T-cell (primary cell): ENCODE measurements at regions not wholly inside any gene's neighbourhood (a gene's known extent, or its start where the extent isn't known, plus 50 kb on each side); places are given as distances from the start of the nearest gene placed in this dataset.

Experiments used
- ATAC-seq, 4 experiments: fragments of 200-7000 bp in 3 of 4; fragments of 150-1000 bp in 1 of 4; cut with Tn5 transposase; replicated peaks in 1 of 4; 1 replicate in 3 of 4; 2 replicates in 1 of 4; pipeline ENCODE4 v1.10.0; 2021; ENCODE audit warnings: moderate library complexity in 3 of 4, mild to moderate bottlenecking in 2 of 4, moderate number of reproducible peaks in 1 of 4
- CTCF ChIA-PET, 2 donors: fragments of 300-600 bp; sonication (Branson Sonifier 250); formaldehyde crosslinking; loops; one replicate each; lab custom pipeline; 2022; ENCODE audit warnings: antibody characterized with exemption in 2 of 2; lab: Charles Lee
- POLR2A ChIA-PET, 2 donors: fragments of 300-600 bp; sonication (Branson Sonifier 250); formaldehyde crosslinking; loops; one replicate each; lab custom pipeline; 2022; ENCODE audit warnings: antibody characterized with exemption in 2 of 2; lab: Charles Lee
- DNase-seq, 35 experiments: peaks; one replicate each; pipeline versions ENCODE4 v3.0.0 to v3.0.0-alpha.2; 2013 to 2023
- H3K27ac ChIP-seq: one replicate; pipeline ENCODE4 v1.5.1; 2013; ENCODE audit warnings: low read length
- H3K27me3 ChIP-seq, 2 experiments: replicated peaks in 1 of 2; 1 replicate in 1 of 2; 2 replicates in 1 of 2; pipeline versions ENCODE4 v1.6.1 to v1.7.0; 2013; ENCODE audit warnings: low read length in 1 of 2, mixed read lengths in 1 of 2; ENCODE audit not compliant: control insufficient read depth in 2 of 2, insufficient read depth in 2 of 2; ENCODE audit errors: extremely low read depth in 1 of 2
- H3K36me3 ChIP-seq, 2 donors: 1 replicate in 1 of 2; 2 replicates in 1 of 2; pipeline versions ENCODE4 v1.6.1 to v1.7.0; 2013; ENCODE audit warnings: low read length in 1 of 2; ENCODE audit not compliant: control insufficient read depth in 2 of 2, insufficient read depth in 1 of 2; ENCODE audit errors: extremely low read depth in 1 of 2
- H3K4me1 ChIP-seq, 2 experiments: 1 replicate in 1 of 2; 2 replicates in 1 of 2; pipeline versions ENCODE4 v1.6.1 to v1.7.0; 2013; ENCODE audit warnings: low read length in 2 of 2, mixed read lengths in 1 of 2; ENCODE audit not compliant: insufficient read depth in 2 of 2, control insufficient read depth in 1 of 2; ENCODE audit errors: extremely low read depth in 1 of 2
- H3K4me3 ChIP-seq, 2 donors: 1 replicate in 1 of 2; 2 replicates in 1 of 2; pipeline versions ENCODE4 v1.5.1 to v1.7.0; 2013; ENCODE audit warnings: mild to moderate bottlenecking in 2 of 2, low read length in 1 of 2, moderate library complexity in 1 of 2; ENCODE audit not compliant: control insufficient read depth in 1 of 2; ENCODE audit errors: extremely low read depth in 1 of 2
- H3K9me3 ChIP-seq: 2 replicates; pipeline ENCODE4 v1.7.0; 2013
- H3K27ac Mint-ChIP-seq, 2 donors: one replicate each; pipeline ENCODE4 v1.8.0; 2020 to 2021; ENCODE audit warnings: mild to moderate bottlenecking in 2 of 2, mixed read lengths in 2 of 2
- H3K27me3 Mint-ChIP-seq, 2 donors: one replicate each; pipeline ENCODE4 v1.8.0; 2021 to 2022; ENCODE audit warnings: mixed read lengths in 2 of 2
- H3K36me3 Mint-ChIP-seq: one replicate; pipeline ENCODE4 v1.8.0; 2021; ENCODE audit warnings: mixed read lengths
- H3K4me1 Mint-ChIP-seq, 3 donors: one replicate each; pipeline ENCODE4 v1.8.0; 2020 to 2022; ENCODE audit warnings: mixed read lengths in 3 of 3, mild to moderate bottlenecking in 1 of 3
- H3K4me3 Mint-ChIP-seq, 3 donors: one replicate each; pipeline ENCODE4 v1.8.0; 2020 to 2022; ENCODE audit warnings: mild to moderate bottlenecking in 3 of 3, mixed read lengths in 3 of 3, moderate library complexity in 3 of 3
- H3K9me3 Mint-ChIP-seq, 3 donors: one replicate each; pipeline ENCODE4 v1.8.0; 2020 to 2022; ENCODE audit warnings: mixed read lengths in 3 of 3
- WGBS: methylation state at CpG from one replicate; pipeline ENCODE4 v1.1.5; 2013; ENCODE audit warnings: missing lambda C conversion rate; ENCODE audit not compliant: insufficient coverage; 5-methylcytosine and 5-hydroxymethylcytosine counted together

DNA sequence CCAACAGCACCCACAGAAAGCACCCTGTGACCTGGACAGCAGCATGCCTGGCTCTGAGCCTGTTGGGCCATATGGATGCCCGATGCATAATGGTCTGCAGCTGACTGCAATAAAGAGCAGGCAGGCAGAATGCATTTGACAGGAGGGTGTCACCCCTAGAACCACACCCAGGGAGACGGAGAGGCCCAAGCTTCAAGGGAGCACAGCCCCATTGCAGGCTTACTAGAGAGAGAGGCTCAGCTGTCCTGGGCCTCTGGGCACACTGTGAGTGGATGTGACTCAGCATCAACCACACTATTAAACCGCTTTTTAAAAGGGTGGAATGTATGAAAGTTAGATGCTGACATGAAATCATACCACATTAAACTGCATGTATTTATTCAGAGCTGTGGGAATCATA is 365.3 kb downstream of the CTTN start:
- POLR2A ChIA-PET: no interaction called here
- no peaks in the 10 kb centered on the region for H3K36me3 ChIP-seq
- Mint-ChIP-seq H3K4me1 (no peaks in the 10 kb centered on the region), H3K9me3 (peaks cover 0 to 3% (median 3%) of the 10 kb centered on the region in 3 donors), H3K4me3 (no peak overlapping the region), H3K27me3 (peaks cover 12 to 21% of the 10 kb centered on the region in 2 donors), H3K27ac (no peak overlapping the region), H3K36me3 (no peaks in the 10 kb centered on the region)
- H3K9me3 ChIP-seq: no peaks in the 10 kb centered on the region
- WGBS: 100% methylated on average over 1 of the region's 3 CpGs
- H3K27ac ChIP-seq: no peak overlapping the region
- ATAC-seq: no peak
- no peak overlapping the region for H3K4me3 ChIP-seq
- CTCF ChIA-PET: no interaction called here
- DNase-seq: no peak
- peaks cover 0 to 25% of the 10 kb centered on the region in 2 experiments for H3K27me3 ChIP-seq
- H3K4me1 ChIP-seq: no peaks in the 10 kb centered on the region

- H3K27ac Mint-ChIP-seq: no peak overlapping the region
- ChIA-PET CTCF (no interaction called here), POLR2A (no interaction called here)
- no peak for ATAC-seq
- WGBS: 71% methylated on average over 3 of the region's 3 CpGs
- no peaks in the 10 kb centered on the region for H3K9me3 ChIP-seq
- H3K4me3 ChIP-seq: no peak overlapping the region
- peaks cover 0 to 28% of the 10 kb centered on the region in 2 experiments for H3K27me3 ChIP-seq
- H3K27me3 Mint-ChIP-seq: peaks cover 11 to 20% of the 10 kb centered on the region in 2 donors
- H3K4me3 Mint-ChIP-seq: no peak overlapping the region
- no peaks in the 10 kb centered on the region for H3K36me3 ChIP-seq
- DNase-seq: no peak
- H3K36me3 Mint-ChIP-seq: no peaks in the 10 kb centered on the region
- no peaks in the 10 kb centered on the region for H3K4me1 Mint-ChIP-seq
- no peaks in the 10 kb centered on the region for H3K4me1 ChIP-seq
- peaks cover 0 to 3% (median 3%) of the 10 kb centered on the region in 3 donors for H3K9me3 Mint-ChIP-seq
- H3K27ac ChIP-seq: no peak overlapping the region
These were observed 366.1 kb downstream of the CTTN start for GRCh38 chr11:70764356-70764905.

- 89% methylated on average over 6 of the region's 8 CpGs for WGBS
- DNase-seq (no peak), ATAC-seq (no peak)
- CTCF ChIA-PET: no interaction called here
- Mint-ChIP-seq H3K4me1 (no peaks in the 10 kb centered on the region), H3K4me3 (no peak overlapping the region), H3K9me3 (no peaks in the 10 kb centered on the region), H3K27me3 (peaks cover 6 to 20% of the 10 kb centered on the region in 2 donors), H3K36me3 (no peaks in the 10 kb centered on the region), H3K27ac (no peak overlapping the region)
- Histone ChIP-seq H3K4me3 (no peak overlapping the region), H3K27me3 (peaks cover 0 to 18% of the 10 kb centered on the region in 2 experiments), H3K4me1 (no peaks in the 10 kb centered on the region), H3K36me3 (no peaks in the 10 kb centered on the region), H3K27ac (no peak overlapping the region), H3K9me3 (no peaks in the 10 kb centered on the region)
- POLR2A ChIA-PET: interaction anchor here in 1 of 2 donors (0.7 kb wide), 1 partner anchor 626 kb away, joined by 3 read pairs; no protein-coding TSS in a partner anchor
These were observed 368.6 kb downstream of the CTTN start for GRCh38 chr11:70766901-70767300.

DNA sequence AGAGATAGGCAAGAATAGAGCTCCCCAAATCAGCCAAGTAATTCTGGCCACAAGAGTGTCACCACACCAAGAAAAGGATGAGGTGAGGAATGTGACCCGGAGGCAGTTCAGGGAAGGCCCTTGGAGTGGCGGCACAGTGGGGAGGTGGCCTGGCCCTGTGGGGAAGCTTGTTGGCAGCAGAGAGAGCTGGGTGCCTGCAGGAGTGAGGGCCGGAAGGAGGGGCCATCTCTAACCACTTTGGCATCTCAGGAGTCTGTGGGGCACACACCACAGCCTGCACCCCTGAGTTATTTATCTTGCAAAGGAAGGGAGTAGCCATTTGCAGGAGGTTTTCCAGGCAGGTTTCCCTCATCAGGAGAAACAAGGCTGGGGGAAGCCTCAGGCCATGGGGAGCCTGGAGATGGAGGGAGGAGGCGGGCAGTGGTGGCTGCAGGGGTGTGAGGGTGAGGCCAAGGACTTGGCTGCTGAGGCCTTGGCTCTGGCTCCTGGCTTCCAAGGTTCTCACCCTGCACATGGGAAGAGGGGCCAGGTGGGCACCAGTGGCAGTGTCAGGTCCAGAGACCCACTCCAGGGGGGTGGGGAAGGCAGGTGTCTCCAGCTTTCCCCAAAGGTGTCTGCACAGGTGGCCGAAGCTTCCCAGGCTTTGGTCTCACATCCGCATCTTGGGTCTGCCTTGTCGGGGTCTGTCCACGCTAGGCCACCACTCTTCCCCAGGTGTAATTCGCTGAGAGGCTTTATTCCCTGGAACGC is 370.2 kb downstream of the CTTN start:
- Histone ChIP-seq H3K27ac (no peak overlapping the region), H3K27me3 (peaks cover 0 to 9% of the 10 kb centered on the region in 2 experiments), H3K4me3 (no peak overlapping the region), H3K9me3 (no peaks in the 10 kb centered on the region), H3K4me1 (no peaks in the 10 kb centered on the region), H3K36me3 (no peaks in the 10 kb centered on the region)
- H3K27me3 Mint-ChIP-seq: peaks cover 5 to 20% of the 10 kb centered on the region in 2 donors
- H3K4me1 Mint-ChIP-seq: no peaks in the 10 kb centered on the region
- no peaks in the 10 kb centered on the region for H3K36me3 Mint-ChIP-seq
- WGBS: 92% methylated on average over 5 of the region's 10 CpGs
- DNase-seq: no peak
- CTCF ChIA-PET: no interaction called here
- POLR2A ChIA-PET: no interaction called here
- ATAC-seq: no peak
- H3K4me3 Mint-ChIP-seq: no peak overlapping the region
- peaks cover 0 to 5% (median 0%) of the 10 kb centered on the region in 3 donors for H3K9me3 Mint-ChIP-seq
- H3K27ac Mint-ChIP-seq: no peak overlapping the region

DNA sequence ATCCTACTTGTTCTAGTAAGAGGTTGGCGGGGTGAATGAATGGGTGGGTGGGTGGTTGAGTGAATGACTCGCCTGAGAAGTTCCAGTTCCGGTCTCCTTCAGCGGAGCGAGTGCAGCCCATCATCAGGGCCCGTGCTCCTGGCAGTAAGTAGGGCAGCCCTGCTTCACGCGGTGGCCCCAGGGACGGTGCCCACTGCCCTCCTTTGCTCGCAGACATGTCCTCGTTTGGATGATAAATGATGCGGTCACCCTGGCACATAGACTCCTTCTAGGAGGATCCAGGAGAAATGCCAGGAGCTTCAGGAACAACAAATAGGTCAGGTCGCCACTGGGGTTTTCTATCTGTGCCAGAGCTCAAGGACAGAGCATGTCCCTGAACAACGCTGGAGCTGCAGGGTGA is 370.8 kb downstream of the CTTN start:
- no peak overlapping the region for H3K4me3 Mint-ChIP-seq
- 80% methylated on average over 13 of the region's 14 CpGs for WGBS
- Histone ChIP-seq H3K27me3 (peaks cover 0 to 9% of the 10 kb centered on the region in 2 experiments), H3K9me3 (no peaks in the 10 kb centered on the region), H3K4me1 (no peaks in the 10 kb centered on the region), H3K4me3 (no peak overlapping the region), H3K36me3 (no peaks in the 10 kb centered on the region), H3K27ac (no peak overlapping the region)
- H3K4me1 Mint-ChIP-seq: no peaks in the 10 kb centered on the region
- no peaks in the 10 kb centered on the region for H3K36me3 Mint-ChIP-seq
- H3K9me3 Mint-ChIP-seq: peaks cover 0 to 10% (median 3%) of the 10 kb centered on the region in 3 donors
- DNase-seq: no peak
- no peak overlapping the region for H3K27ac Mint-ChIP-seq
- POLR2A ChIA-PET: no interaction called here
- H3K27me3 Mint-ChIP-seq: peaks cover 5 to 20% of the 10 kb centered on the region in 2 donors
- no peak for ATAC-seq
- CTCF ChIA-PET: no interaction called here

GRCh38 chr11:70769521-70769920 is 371.2 kb downstream of the CTTN start:
- ATAC-seq (no peak), DNase-seq (no peak)
- Histone ChIP-seq H3K4me1 (no peaks in the 10 kb centered on the region), H3K4me3 (no peak overlapping the region), H3K36me3 (no peaks in the 10 kb centered on the region), H3K27ac (no peak overlapping the region), H3K27me3 (peaks cover 0 to 9% of the 10 kb centered on the region in 2 experiments), H3K9me3 (no peaks in the 10 kb centered on the region)
- H3K27ac Mint-ChIP-seq: no peak overlapping the region
- H3K27me3 Mint-ChIP-seq: peaks cover 5 to 18% of the 10 kb centered on the region in 2 donors
- H3K4me3 Mint-ChIP-seq: no peak overlapping the region
- WGBS: 84% methylated on average over 7 of the region's 8 CpGs
- ChIA-PET POLR2A (no interaction called here), CTCF (no interaction called here)
- no peaks in the 10 kb centered on the region for H3K4me1 Mint-ChIP-seq
- H3K9me3 Mint-ChIP-seq: peaks cover 0 to 10% (median 3%) of the 10 kb centered on the region in 3 donors
- H3K36me3 Mint-ChIP-seq: no peaks in the 10 kb centered on the region
